HUDEP-2 (cell line): ENCODE measurements at regions not wholly inside any gene's neighbourhood (a gene's known extent, or its start where the extent isn't known, plus 50 kb on each side); places are given as distances from the start of the nearest gene placed in this dataset.

Source experiments
- DNase-seq, 76 experiments: peaks; one replicate each; lab custom pipeline; 2025; ENCODE audit not compliant: unreplicated experiment in 76 of 76; lab: John Stamatoyannopoulos, UW

DNA sequence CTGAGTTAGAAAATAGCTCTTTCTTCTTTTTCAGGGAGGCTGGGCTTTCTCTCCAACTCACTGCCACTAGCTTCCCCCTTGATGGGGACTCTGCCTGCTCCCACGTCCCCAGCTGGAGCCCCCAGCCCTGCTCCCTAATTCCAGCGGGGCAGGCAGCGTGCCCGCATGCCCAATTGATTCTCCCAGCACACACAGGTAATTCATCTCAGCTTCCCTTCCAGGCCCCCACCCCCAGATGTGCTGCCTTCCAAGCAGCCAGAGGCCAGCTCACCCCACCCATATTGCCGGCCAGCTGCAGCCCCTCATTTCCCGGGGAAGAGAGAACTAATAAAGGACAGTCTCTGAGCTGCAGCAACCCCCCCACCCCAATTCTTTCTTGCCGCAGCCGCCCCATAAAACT is 69.8 kb downstream of the EFNB1 start:
- DNase-seq, result no peak

DNA sequence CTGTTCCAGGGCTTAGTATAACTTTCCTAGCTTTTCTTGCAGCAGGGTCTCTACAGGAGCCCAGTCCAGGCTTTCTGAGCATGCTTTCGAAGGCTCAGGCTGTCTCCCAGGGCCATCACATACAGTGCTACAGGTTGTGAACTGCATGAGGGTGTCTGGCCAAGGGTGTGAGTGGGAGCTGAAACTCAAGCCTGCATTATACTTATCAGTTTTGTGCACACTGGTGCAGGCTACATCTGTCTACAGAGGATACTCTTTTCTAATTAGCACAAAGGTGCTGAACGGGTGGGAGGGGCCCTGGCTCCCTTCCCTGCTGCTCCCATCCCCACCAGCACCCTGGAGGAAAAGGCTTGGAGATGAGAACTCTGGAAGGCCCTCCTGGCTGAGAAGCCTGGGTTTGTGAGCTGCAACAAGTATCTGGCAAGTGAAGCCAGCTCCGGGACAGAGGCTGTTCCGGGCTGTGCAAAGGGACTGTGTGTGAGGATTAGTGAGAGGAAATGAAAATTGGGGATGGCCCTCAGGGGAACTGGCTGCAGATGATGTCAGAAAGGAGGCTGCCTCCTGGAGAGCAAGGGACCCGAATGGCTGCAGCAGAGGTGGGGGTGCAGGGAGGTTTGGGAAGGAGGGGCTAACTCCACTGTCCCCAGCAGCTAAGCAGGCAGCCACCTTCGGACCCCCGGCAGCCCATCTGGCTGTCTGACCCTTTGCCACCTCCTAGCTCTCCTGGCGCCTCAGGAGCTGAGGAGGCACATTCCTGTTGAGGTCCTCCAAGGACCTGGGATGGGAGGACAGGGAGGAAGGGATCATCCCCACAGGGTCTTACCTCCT is 68.5 kb downstream of the EFNB1 start:
- DNase-seq, result peak in 53 of 76 experiments; percentile 0 to 72 (median 13)

DNA sequence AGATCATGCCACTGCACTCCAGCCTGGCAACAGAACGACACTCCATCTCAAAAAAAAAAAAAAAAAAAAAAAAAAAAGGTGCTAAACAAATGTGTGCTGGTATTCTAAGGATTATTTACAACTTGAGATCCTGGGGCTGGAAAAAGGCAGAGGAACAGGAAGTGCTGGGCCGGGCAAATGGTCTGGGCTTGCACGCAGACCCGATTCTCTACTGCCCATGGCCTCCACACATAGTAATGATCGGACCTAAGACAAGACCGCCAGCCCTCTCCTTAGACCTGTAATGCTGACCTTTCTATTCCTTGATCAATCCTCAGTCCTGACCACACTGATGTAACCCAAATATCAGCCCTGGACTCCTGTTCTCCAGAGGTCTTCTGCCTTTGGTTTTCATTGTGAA is 67.8 kb downstream of the EFNB1 start:
- DNase-seq, result no peak

DNA sequence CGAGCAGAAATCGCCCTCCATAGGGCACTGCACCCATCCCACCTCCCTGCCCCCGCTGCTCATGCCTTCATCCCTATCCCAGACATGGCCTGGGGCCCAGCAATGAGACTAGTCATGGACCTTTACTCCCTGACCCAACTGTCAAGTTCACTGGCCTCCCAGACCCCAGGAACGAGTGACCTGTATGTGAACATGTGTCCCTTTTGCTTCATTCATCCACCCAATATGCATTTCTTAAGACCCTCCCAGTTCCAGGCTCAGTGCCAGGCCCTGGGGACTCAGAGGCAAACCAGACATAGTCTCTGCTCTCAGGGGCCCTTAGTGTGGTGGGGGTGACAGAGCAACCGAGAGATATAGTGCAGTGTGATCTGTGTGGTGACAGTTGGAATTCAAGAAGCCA is 67.0 kb downstream of the EFNB1 start:
- no peak for DNase-seq

DNA sequence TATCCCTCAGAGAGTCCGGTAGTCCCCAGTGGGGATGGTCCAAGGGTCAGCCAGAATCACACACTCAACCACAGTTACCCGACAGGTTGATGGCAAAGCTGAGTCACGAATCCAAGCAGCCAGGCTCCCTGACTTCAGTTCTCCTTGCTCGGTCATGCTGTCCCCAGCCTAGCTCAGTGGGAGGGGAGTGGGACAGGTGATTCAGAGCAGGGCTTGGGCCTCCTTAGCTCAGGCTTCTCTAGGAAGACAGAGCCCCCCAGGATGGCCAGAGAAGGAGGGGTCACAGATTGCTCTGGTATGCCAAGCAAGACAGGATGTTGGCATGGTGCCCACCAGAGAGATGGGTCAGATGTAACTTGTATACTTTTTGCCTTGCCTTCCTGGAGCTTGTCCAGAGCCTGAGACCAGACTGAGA is 66.5 kb downstream of the EFNB1 start:
- DNase-seq, result peak in 16 of 76 experiments; percentile 0 to 30 (median 5)

DNA sequence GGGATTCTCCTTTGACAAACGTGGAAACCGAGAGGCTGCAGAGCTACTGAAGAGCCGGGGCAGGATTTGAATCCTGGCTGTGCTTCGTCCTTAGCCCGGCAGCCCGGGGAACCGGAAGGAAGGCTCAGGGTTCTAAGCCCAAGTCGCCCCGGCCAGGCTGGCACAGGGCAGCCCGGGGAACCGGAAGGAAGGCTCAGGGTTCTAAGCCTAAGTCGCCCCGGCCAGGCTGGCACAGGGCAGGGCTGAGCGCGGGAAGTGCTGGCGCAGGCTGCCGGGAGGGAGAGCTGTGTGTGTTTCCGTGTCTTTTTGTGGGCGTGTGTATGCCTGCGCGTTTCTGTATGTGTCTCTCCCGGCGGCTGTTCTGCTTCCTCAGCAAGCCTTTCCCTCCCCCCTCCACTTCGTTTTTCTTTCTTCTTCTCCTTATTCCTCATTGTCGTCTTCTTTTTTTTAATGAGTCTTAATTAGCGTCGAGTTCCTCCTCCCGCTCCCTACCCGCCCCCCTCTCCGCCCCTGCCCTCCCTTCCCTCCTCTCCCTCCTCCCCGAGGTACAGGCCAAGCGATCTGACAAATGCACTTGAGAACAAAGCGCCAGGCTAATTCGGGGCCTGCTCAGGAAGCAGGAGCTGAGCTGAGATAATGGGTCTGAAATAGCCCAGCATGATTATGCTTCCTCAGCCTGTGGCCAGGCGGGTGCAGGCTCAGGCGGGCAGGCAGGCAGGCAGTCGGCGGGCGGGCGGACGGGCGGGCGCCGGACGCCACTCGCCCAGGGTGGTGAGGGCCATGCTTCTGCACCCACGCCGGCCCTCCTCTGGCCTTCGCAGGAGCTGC is 65.9 kb downstream of the EFNB1 start:
- peak in 7 of 76 experiments; percentile 0 to 23 (median 2) for DNase-seq

DNA sequence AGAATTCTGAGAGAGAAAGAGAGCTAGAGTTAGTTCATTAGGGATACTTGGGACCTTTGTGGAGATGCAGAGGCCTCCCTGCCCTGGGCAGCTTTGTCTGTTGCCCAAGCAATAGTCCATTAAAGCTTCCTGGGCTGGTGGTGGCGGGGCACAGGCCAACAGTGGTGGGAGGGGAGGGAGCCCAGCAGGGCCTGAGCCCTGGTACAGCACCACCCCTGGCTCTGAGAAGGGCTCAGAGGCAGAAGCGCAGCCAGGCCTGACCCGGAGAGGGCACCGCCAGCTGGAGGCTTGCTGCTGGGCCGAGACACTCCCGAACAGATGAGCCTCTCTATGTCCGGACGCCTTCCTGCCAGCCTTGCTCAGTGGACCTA is 65.3 kb downstream of the EFNB1 start:
- no peak for DNase-seq

DNA sequence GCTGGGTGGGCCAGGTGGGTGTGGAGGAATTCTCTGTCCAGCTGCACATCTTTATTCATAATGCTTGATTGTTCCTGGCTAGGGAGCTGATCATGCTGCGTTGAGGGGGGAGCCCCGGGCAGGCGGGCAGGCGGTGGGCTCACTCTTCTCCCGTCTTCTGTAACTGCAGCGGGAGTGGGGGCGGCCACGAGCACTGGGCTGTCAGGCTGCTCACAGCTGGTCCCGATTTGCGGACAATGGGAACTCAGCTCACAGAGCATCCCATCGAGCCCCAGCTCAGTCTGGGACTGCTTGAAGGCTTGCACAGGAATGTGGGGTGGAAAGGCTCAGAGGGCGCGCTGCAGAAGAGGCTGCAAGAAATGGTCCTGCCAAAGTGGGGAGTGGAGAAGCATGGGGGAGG is 63.8 kb downstream of the EFNB1 start:
- no peak for DNase-seq

DNA sequence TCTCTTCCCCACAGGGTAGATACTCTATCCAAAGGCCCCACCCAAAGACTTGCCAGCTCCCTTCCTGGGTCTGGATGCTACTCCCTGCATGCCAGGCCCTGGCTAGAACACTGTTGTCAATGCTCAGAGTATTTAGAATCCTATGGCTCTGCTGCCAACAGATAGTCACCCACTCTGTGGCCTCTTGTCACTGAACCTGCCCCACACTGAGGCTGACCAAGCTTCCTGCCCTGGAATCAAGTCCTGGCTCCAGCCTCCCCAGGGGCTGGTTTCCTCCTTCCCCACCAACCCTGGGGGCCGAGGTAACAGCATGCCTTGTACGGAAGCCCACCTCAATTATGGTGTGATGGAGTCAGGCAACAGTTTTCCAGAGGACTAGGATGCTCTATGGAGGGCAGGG is 63.3 kb downstream of the EFNB1 start:
- DNase-seq, result no peak
